HCT116 (cell line): ENCODE measurements at regions not wholly inside any gene's neighbourhood (a gene's known extent, or its start where the extent isn't known, plus 50 kb on each side); places are given as distances from the start of the nearest gene placed in this dataset.

Experiments
- ELF1 ChIP-seq: IDR thresholded peaks from 2 replicates; pipeline ENCODE4 v1.6.1; 2012; ENCODE audit warnings: low read depth, borderline replicate concordance
- EZH2 ChIP-seq: fragments of 200-600 bp; sonication (generic); IDR thresholded peaks from 2 replicates; pipeline ENCODE4 v1.6.1; 2017; ENCODE audit warnings: antibody characterized with exemption, mixed run types
- JUND ChIP-seq: IDR thresholded peaks from 2 replicates; pipeline ENCODE4 v1.6.1; 2012
- POLR2A ChIP-seq: IDR thresholded peaks from 2 replicates; pipeline ENCODE4 v1.7.0; 2011; ENCODE audit warnings: borderline replicate concordance; ENCODE audit not compliant: insufficient read depth, insufficient read length; ENCODE audit errors: extremely low read depth
- SRF ChIP-seq: IDR thresholded peaks from 2 replicates; pipeline ENCODE4 v1.6.1; 2012; ENCODE audit warnings: low read depth
- YY1 ChIP-seq: IDR thresholded peaks from 2 replicates; pipeline ENCODE4 v1.6.1; 2011; ENCODE audit warnings: low read length, low read depth, moderate library complexity, mild to moderate bottlenecking; ENCODE audit not compliant: insufficient replicate concordance; ENCODE audit errors: extremely low read depth
- ZFX ChIP-seq: fragments of 450-650 bp; IDR thresholded peaks from 2 replicates; pipeline ENCODE4 v1.6.1; 2017
- TF ChIP-seq, protein P1 (sequence below), 3 experiments: fragments of 200-600 bp in 1 of 3; sonication (generic) in 1 of 3; IDR thresholded peaks in 2 of 3; conservative IDR thresholded peaks in 1 of 3; 2 replicates each; pipeline ENCODE4 v1.5.1; 2012 to 2017; ENCODE audit warnings: low read depth in 2 of 3, low read length in 2 of 3, antibody characterized with exemption in 1 of 3, borderline replicate concordance in 1 of 3, control low read depth in 1 of 3, mild to moderate bottlenecking in 1 of 3, mixed read lengths in 1 of 3, mixed run types in 1 of 3, moderate library complexity in 1 of 3; ENCODE audit not compliant: insufficient read depth in 1 of 3
- TF ChIP-seq, protein P2 (sequence below): IDR thresholded peaks from 2 replicates; pipeline ENCODE4 v1.6.1; 2011; ENCODE audit warnings: mild to moderate bottlenecking, low read length, moderate library complexity; ENCODE audit not compliant: insufficient replicate concordance; ENCODE audit errors: extremely low read depth
- TF ChIP-seq, protein P3 (sequence below): IDR thresholded peaks from 2 replicates; pipeline ENCODE4 v1.6.1; 2012; ENCODE audit warnings: low read depth
- TF ChIP-seq, protein P4 (sequence below): IDR thresholded peaks from 2 replicates; pipeline ENCODE4 v1.6.1; 2012

DNA sequence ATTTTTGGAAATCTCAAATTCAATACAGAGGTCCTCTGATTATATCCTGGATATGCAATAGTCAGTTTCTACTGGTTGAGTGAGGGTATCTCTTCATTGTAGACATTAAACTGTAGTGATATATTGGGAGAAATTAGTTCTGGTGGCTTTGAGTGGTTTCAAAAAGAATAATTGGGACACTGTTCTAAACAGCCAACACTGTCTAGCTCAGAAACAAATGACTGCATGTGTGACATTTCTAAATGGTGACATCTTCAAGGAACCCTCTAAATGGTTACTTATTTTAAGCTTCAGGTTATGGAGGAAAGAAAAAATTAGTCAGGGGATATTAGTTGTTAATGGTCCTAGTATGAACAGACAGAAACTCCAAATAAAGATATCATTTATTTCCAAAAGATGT is 186.2 kb downstream of the LARP7 start:
- TF ChIP-seq, protein P1, sequence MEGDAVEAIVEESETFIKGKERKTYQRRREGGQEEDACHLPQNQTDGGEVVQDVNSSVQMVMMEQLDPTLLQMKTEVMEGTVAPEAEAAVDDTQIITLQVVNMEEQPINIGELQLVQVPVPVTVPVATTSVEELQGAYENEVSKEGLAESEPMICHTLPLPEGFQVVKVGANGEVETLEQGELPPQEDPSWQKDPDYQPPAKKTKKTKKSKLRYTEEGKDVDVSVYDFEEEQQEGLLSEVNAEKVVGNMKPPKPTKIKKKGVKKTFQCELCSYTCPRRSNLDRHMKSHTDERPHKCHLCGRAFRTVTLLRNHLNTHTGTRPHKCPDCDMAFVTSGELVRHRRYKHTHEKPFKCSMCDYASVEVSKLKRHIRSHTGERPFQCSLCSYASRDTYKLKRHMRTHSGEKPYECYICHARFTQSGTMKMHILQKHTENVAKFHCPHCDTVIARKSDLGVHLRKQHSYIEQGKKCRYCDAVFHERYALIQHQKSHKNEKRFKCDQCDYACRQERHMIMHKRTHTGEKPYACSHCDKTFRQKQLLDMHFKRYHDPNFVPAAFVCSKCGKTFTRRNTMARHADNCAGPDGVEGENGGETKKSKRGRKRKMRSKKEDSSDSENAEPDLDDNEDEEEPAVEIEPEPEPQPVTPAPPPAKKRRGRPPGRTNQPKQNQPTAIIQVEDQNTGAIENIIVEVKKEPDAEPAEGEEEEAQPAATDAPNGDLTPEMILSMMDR (IDR thresholded peaks at IDR 0.05 in 2 of 3, conservative IDR thresholded peaks at IDR 0.05 in 1 of 3; ENCODE audit: borderline replicate concordance in 1 of 3, insufficient read depth in 1 of 3, low read depth in 2 of 3, low read length in 2 of 3): no peak
- no peak for TF ChIP-seq POLR2A
- TF ChIP-seq, protein P2, sequence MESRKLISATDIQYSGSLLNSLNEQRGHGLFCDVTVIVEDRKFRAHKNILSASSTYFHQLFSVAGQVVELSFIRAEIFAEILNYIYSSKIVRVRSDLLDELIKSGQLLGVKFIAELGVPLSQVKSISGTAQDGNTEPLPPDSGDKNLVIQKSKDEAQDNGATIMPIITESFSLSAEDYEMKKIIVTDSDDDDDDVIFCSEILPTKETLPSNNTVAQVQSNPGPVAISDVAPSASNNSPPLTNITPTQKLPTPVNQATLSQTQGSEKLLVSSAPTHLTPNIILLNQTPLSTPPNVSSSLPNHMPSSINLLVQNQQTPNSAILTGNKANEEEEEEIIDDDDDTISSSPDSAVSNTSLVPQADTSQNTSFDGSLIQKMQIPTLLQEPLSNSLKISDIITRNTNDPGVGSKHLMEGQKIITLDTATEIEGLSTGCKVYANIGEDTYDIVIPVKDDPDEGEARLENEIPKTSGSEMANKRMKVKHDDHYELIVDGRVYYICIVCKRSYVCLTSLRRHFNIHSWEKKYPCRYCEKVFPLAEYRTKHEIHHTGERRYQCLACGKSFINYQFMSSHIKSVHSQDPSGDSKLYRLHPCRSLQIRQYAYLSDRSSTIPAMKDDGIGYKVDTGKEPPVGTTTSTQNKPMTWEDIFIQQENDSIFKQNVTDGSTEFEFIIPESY: no peak
- TF ChIP-seq EZH2: no peak
- TF ChIP-seq SRF: no peak
- no peak for TF ChIP-seq JUND
- TF ChIP-seq, protein P3, sequence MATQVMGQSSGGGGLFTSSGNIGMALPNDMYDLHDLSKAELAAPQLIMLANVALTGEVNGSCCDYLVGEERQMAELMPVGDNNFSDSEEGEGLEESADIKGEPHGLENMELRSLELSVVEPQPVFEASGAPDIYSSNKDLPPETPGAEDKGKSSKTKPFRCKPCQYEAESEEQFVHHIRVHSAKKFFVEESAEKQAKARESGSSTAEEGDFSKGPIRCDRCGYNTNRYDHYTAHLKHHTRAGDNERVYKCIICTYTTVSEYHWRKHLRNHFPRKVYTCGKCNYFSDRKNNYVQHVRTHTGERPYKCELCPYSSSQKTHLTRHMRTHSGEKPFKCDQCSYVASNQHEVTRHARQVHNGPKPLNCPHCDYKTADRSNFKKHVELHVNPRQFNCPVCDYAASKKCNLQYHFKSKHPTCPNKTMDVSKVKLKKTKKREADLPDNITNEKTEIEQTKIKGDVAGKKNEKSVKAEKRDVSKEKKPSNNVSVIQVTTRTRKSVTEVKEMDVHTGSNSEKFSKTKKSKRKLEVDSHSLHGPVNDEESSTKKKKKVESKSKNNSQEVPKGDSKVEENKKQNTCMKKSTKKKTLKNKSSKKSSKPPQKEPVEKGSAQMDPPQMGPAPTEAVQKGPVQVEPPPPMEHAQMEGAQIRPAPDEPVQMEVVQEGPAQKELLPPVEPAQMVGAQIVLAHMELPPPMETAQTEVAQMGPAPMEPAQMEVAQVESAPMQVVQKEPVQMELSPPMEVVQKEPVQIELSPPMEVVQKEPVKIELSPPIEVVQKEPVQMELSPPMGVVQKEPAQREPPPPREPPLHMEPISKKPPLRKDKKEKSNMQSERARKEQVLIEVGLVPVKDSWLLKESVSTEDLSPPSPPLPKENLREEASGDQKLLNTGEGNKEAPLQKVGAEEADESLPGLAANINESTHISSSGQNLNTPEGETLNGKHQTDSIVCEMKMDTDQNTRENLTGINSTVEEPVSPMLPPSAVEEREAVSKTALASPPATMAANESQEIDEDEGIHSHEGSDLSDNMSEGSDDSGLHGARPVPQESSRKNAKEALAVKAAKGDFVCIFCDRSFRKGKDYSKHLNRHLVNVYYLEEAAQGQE: no peak
- no peak for TF ChIP-seq ZFX
- TF ChIP-seq YY1: no peak
- TF ChIP-seq ELF1: no peak
- TF ChIP-seq, protein P4, sequence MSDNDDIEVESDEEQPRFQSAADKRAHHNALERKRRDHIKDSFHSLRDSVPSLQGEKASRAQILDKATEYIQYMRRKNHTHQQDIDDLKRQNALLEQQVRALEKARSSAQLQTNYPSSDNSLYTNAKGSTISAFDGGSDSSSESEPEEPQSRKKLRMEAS: no peak
